Right lobe of liver (tissue), 4 donors: ENCODE measurements at regions not wholly inside any gene's neighbourhood (a gene's known extent, or its start where the extent isn't known, plus 50 kb on each side); places are given as distances from the start of the nearest gene placed in this dataset.

Experiments used
- POLR2A ChIP-seq: fragments of 450-650 bp; IDR thresholded peaks from one replicate; pipeline ENCODE4 v1.6.1; 2017; ENCODE audit warnings: antibody characterized with exemption, mild to moderate bottlenecking
- TF ChIP-seq, protein P1 (sequence below), 4 donors: fragments of 200-600 bp in 3 of 4; fragments of 450-650 bp in 1 of 4; IDR thresholded peaks; one replicate each; pipeline versions ENCODE4 v1.5.1 to v1.8.0; 2016 to 2022; ENCODE audit warnings: antibody characterized with exemption in 4 of 4, mild to moderate bottlenecking in 2 of 4
- donor health status: DM: no; HTN: no; CAD: no.
- donor health status: DM: no; HTN: no; CAD: no.
- donor health status: DM: no; HTN: yes; CAD: no.

- TF ChIP-seq, protein P1, sequence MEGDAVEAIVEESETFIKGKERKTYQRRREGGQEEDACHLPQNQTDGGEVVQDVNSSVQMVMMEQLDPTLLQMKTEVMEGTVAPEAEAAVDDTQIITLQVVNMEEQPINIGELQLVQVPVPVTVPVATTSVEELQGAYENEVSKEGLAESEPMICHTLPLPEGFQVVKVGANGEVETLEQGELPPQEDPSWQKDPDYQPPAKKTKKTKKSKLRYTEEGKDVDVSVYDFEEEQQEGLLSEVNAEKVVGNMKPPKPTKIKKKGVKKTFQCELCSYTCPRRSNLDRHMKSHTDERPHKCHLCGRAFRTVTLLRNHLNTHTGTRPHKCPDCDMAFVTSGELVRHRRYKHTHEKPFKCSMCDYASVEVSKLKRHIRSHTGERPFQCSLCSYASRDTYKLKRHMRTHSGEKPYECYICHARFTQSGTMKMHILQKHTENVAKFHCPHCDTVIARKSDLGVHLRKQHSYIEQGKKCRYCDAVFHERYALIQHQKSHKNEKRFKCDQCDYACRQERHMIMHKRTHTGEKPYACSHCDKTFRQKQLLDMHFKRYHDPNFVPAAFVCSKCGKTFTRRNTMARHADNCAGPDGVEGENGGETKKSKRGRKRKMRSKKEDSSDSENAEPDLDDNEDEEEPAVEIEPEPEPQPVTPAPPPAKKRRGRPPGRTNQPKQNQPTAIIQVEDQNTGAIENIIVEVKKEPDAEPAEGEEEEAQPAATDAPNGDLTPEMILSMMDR (IDR thresholded peaks at IDR 0.05) = no peak
- no peak for TF ChIP-seq POLR2A
These were observed 95.0 kb upstream of the RIOK3 start for GRCh38 chr18:23357996-23358594.
